T follicular helper cell (primary cell): ENCODE measurements at regions not wholly inside any gene's neighbourhood (a gene's known extent, or its start where the extent isn't known, plus 50 kb on each side); places are given as distances from the start of the nearest gene placed in this dataset.

ENCODE experiments used
- DNase-seq: peaks from one replicate; pipeline ENCODE4 v3.0.0-alpha.2; 2020; ENCODE audit warnings: low read depth

GRCh38 chr14:104462651-104463630 lies 116.6 kb upstream of the C14orf180 start:
- DNase-seq = no peak

- no peak for DNase-seq
These were observed 114.7 kb upstream of the C14orf180 start for GRCh38 chr14:104464907-104465306.

- DNase-seq = no peak
These were observed 113.8 kb upstream of the C14orf180 start for GRCh38 chr14:104465482-104466390.

- DNase-seq = no peak
These were observed 112.3 kb upstream of the C14orf180 start for GRCh38 chr14:104467236-104467635.

GRCh38 chr14:104467641-104468040 lies 111.9 kb upstream of the C14orf180 start:
- no peak for DNase-seq

- no peak for DNase-seq
These were observed 110.0 kb upstream of the C14orf180 start for GRCh38 chr14:104469591-104469990.

- DNase-seq = no peak
These were observed 109.0 kb upstream of the C14orf180 start for GRCh38 chr14:104470588-104470987.

GRCh38 chr14:104471114-104471513 lies 108.5 kb upstream of the C14orf180 start:
- no peak for DNase-seq

- no peak for DNase-seq
These were observed 107.5 kb upstream of the C14orf180 start for GRCh38 chr14:104472073-104472472.

GRCh38 chr14:104472536-104473243 lies 106.9 kb upstream of the C14orf180 start:
- no peak for DNase-seq

GRCh38 chr14:104473244-104473565 lies 106.4 kb upstream of the C14orf180 start:
- DNase-seq = no peak

- DNase-seq = no peak
These were observed 105.7 kb upstream of the C14orf180 start for GRCh38 chr14:104473649-104474494.

GRCh38 chr14:104474495-104475213 lies 104.9 kb upstream of the C14orf180 start:
- DNase-seq = no peak

GRCh38 chr14:104475256-104475655 lies 104.3 kb upstream of the C14orf180 start:
- DNase-seq = no peak

GRCh38 chr14:104475802-104476201 lies 103.8 kb upstream of the C14orf180 start:
- DNase-seq = no peak

- DNase-seq = no peak
These were observed 103.1 kb upstream of the C14orf180 start for GRCh38 chr14:104476437-104476836.

GRCh38 chr14:104477117-104477623 lies 102.4 kb upstream of the C14orf180 start:
- no peak for DNase-seq

GRCh38 chr14:104477666-104478380 lies 101.7 kb upstream of the C14orf180 start:
- no peak for DNase-seq

- no peak for DNase-seq
These were observed 100.9 kb upstream of the C14orf180 start for GRCh38 chr14:104478656-104479055.

- DNase-seq = no peak
These were observed 99.7 kb upstream of the C14orf180 start for GRCh38 chr14:104479901-104480300.
